Transverse colon (tissue), 4 donors: ENCODE measurements at regions not wholly inside any gene's neighbourhood (a gene's known extent, or its start where the extent isn't known, plus 50 kb on each side); places are given as distances from the start of the nearest gene placed in this dataset.

Source experiments
- CTCF ChIP-seq, 5 experiments: fragments of 200-600 bp in 3 of 5; fragments of 450-650 bp in 2 of 5; sonication (generic) in 3 of 5; IDR thresholded peaks; 1 replicate in 2 of 5; 2 replicates in 3 of 5; pipeline ENCODE4 v1.5.1; 2016 to 2017; ENCODE audit warnings: antibody characterized with exemption in 5 of 5, inconsistent platforms in 3 of 5, mild to moderate bottlenecking in 2 of 5, moderate library complexity in 1 of 5
- EP300 ChIP-seq: sonication (generic); formaldehyde crosslinking; IDR thresholded peaks from one replicate; pipeline ENCODE4 v1.6.1; 2017; ENCODE audit warnings: antibody characterized with exemption, low read depth
- POLR2A ChIP-seq: fragments of 450-650 bp; IDR thresholded peaks from one replicate; pipeline ENCODE4 v1.6.1; 2016; ENCODE audit warnings: antibody characterized with exemption, mild to moderate bottlenecking, moderate library complexity
- POLR2AphosphoS5 ChIP-seq, 3 donors: sonication (generic); formaldehyde crosslinking; IDR thresholded peaks; one replicate each; pipeline ENCODE4 v1.6.1; 2016; ENCODE audit warnings: antibody characterized with exemption in 3 of 3

- TF ChIP-seq POLR2AphosphoS5 (IDR thresholded peaks at IDR 0.05) (no peak), CTCF (IDR thresholded peaks at IDR 0.05) (no peak), POLR2A (no peak), EP300 (no peak)
Observed at GRCh38 chrX:138191998-138192397, 519.5 kb downstream of the FGF13 start.
